Body of pancreas (tissue), 4 donors: ENCODE measurements at regions not wholly inside any gene's neighbourhood (a gene's known extent, or its start where the extent isn't known, plus 50 kb on each side); places are given as distances from the start of the nearest gene placed in this dataset.

Experiments used
- ATAC-seq: fragments of 150-250 bp; one replicate; pipeline ENCODE4 v1.9.1; 2016
- DNase-seq, 4 donors: peaks; one replicate each; pipeline ENCODE4 v3.0.0-alpha.2; 2019
- H3K27ac ChIP-seq, 4 donors: fragments of 200-600 bp; sonication (generic); 1 replicate in 3 of 4; 2 replicates in 1 of 4; pipeline versions ENCODE4 v1.5.1 to v1.6.1; 2016 to 2019; ENCODE audit warnings: mild to moderate bottlenecking in 1 of 4, mixed read lengths in 1 of 4, moderate library complexity in 1 of 4
- H3K27me3 ChIP-seq, 2 donors: fragments of 200-600 bp; sonication (generic); one replicate each; pipeline ENCODE4 v1.6.0; 2016; ENCODE audit warnings: mild to moderate bottlenecking in 1 of 2
- H3K36me3 ChIP-seq, 2 donors: fragments of 200-600 bp; sonication (generic); replicated peaks in 1 of 2; 2 replicates each; pipeline ENCODE4 v1.5.1; 2016; ENCODE audit warnings: low read depth in 2 of 2; ENCODE audit not compliant: insufficient read depth in 1 of 2
- H3K4me1 ChIP-seq: fragments of 200-600 bp; sonication (generic); one replicate; pipeline ENCODE4 v1.6.0; 2016
- H3K4me3 ChIP-seq, 2 donors: fragments of 200-600 bp; sonication (generic); 1 replicate in 1 of 2; 2 replicates in 1 of 2; pipeline ENCODE4 v1.5.1; 2016 to 2019
- H3K9me3 ChIP-seq, 3 donors: fragments of 200-600 bp; sonication (generic); 1 replicate in 2 of 3; 2 replicates in 1 of 3; pipeline ENCODE4 v1.5.1; 2016
- CTCF ChIP-seq, 7 experiments: fragments of 450-650 bp in 4 of 7; fragments of 200-600 bp in 3 of 7; sonication (generic) in 3 of 7; IDR thresholded peaks; one replicate each; pipeline ENCODE4 v1.5.1; 2016 to 2019; ENCODE audit warnings: antibody characterized with exemption in 7 of 7
- POLR2A ChIP-seq, 3 donors: fragments of 450-650 bp; IDR thresholded peaks; one replicate each; pipeline ENCODE4 v1.6.1; 2016; ENCODE audit warnings: antibody characterized with exemption in 3 of 3, mild to moderate bottlenecking in 2 of 3
- WGBS, 2 donors: methylation state at CpG; one replicate each; pipeline ENCODE4 v1.1.5; 2017; 5-methylcytosine and 5-hydroxymethylcytosine counted together
- intact Hi-C: fragments of 100-400 bp; cut with DNase I; formaldehyde crosslinking; loops from one replicate; pipeline ENCODE4 v1.15.1; 2023

GRCh38 chr5:106417566-106417965 is 1253.2 kb downstream of the EFNA5 start:
- H3K4me1 ChIP-seq: no peaks in the 10 kb centered on the region
- intact Hi-C loops: no loop called here

GRCh38 chr5:106417163-106417562 is 1253.6 kb downstream of the EFNA5 start:
- WGBS, 2 donors: 77 to 79% methylated on average over 21 to 22 of the region's 22 CpGs
- Histone ChIP-seq H3K4me1 (no peaks in the 10 kb centered on the region), H3K27me3 (no peaks in the 10 kb centered on the region), H3K9me3 (no peaks in the 10 kb centered on the region), H3K27ac (no peak overlapping the region), H3K4me3 (no peak overlapping the region), H3K36me3 (no peaks in the 10 kb centered on the region)
- intact Hi-C loops: no loop called here
- no peak for TF ChIP-seq POLR2A (IDR thresholded peaks at IDR 0.05)
- no peak for TF ChIP-seq CTCF (IDR thresholded peaks at IDR 0.05)
- ATAC-seq: no peak
- DNase-seq: no peak

More at GRCh38 chr5:106417566-106417965, 1253.2 kb downstream of the EFNA5 start:
- H3K36me3 ChIP-seq: no peaks in the 10 kb centered on the region
- H3K27me3 ChIP-seq: no peaks in the 10 kb centered on the region
- ATAC-seq (no peak), DNase-seq (no peak)
- H3K4me3 ChIP-seq: no peak overlapping the region
- 80 to 89% methylated on average over 6 of the region's 6 CpGs for WGBS, 2 donors
- H3K27ac ChIP-seq: no peak overlapping the region
- no peaks in the 10 kb centered on the region for H3K9me3 ChIP-seq
- TF ChIP-seq POLR2A (IDR thresholded peaks at IDR 0.05) (no peak), CTCF (IDR thresholded peaks at IDR 0.05) (no peak)

GRCh38 chr5:106415541-106415940 is 1255.2 kb downstream of the EFNA5 start:
- intact Hi-C loops: no loop called here
- no peak for ATAC-seq
- Histone ChIP-seq H3K36me3 (no peaks in the 10 kb centered on the region), H3K27me3 (no peaks in the 10 kb centered on the region), H3K9me3 (no peaks in the 10 kb centered on the region), H3K27ac (no peak overlapping the region), H3K4me1 (no peaks in the 10 kb centered on the region), H3K4me3 (no peak overlapping the region)
- TF ChIP-seq POLR2A (IDR thresholded peaks at IDR 0.05) (no peak), CTCF (IDR thresholded peaks at IDR 0.05) (no peak)
- 67 to 72% methylated on average over 4 of the region's 4 CpGs for WGBS, 2 donors
- no peak for DNase-seq

GRCh38 chr5:106414342-106414741 is 1256.4 kb downstream of the EFNA5 start:
- no peaks in the 10 kb centered on the region for H3K27me3 ChIP-seq
- ATAC-seq (no peak), DNase-seq (no peak)
- no peak overlapping the region for H3K27ac ChIP-seq
- WGBS, 2 donors: 81 to 84% methylated on average over 2 of the region's 2 CpGs
- H3K4me3 ChIP-seq: no peak overlapping the region
- H3K9me3 ChIP-seq: no peaks in the 10 kb centered on the region
- H3K36me3 ChIP-seq: no peaks in the 10 kb centered on the region
- intact Hi-C loops: no loop called here
- TF ChIP-seq CTCF (IDR thresholded peaks at IDR 0.05) (no peak), POLR2A (IDR thresholded peaks at IDR 0.05) (no peak)
- H3K4me1 ChIP-seq: no peaks in the 10 kb centered on the region

- no peaks in the 10 kb centered on the region for H3K9me3 ChIP-seq
- H3K4me1 ChIP-seq: no peaks in the 10 kb centered on the region
- H3K4me3 ChIP-seq: no peak overlapping the region
- ATAC-seq: no peak
- H3K27ac ChIP-seq: no peak overlapping the region
- no peaks in the 10 kb centered on the region for H3K27me3 ChIP-seq
- no peaks in the 10 kb centered on the region for H3K36me3 ChIP-seq
- TF ChIP-seq POLR2A (IDR thresholded peaks at IDR 0.05) (no peak), CTCF (IDR thresholded peaks at IDR 0.05) (no peak)
- no peak for DNase-seq
- intact Hi-C loops: no loop called here
Measured at GRCh38 chr5:106412606-106413005, 1258.1 kb downstream of the EFNA5 start.
